H1 (cell line): ENCODE measurements at regions not wholly inside any gene's neighbourhood (a gene's known extent, or its start where the extent isn't known, plus 50 kb on each side); places are given as distances from the start of the nearest gene placed in this dataset.

Source experiments
- CBX5 ChIP-seq: fragments of 300-800, 300-1000 bp; sonication (generic); IDR thresholded peaks from 2 replicates; pipeline ENCODE4 v1.7.1; 2016; ENCODE audit warnings: antibody characterized with exemption, low read length, low read depth
- RAD21 ChIP-seq, 2 experiments: IDR thresholded peaks in 1 of 2; conservative IDR thresholded peaks in 1 of 2; 2 replicates each; pipeline ENCODE4 v1.6.1; 2011; ENCODE audit warnings: low read depth in 2 of 2, low read length in 2 of 2, improper control_type of control experiment in 1 of 2, inconsistent platforms in 1 of 2, mild to moderate bottlenecking in 1 of 2, moderate library complexity in 1 of 2
- TF ChIP-seq, protein P1 (sequence below): IDR thresholded peaks from 2 replicates; pipeline ENCODE4 v1.6.1; 2012; ENCODE audit warnings: inconsistent platforms
- TF ChIP-seq, protein P2 (sequence below), 3 experiments: IDR thresholded peaks; 1 replicate in 2 of 3; 2 replicates in 1 of 3; pipeline versions ENCODE4 v1.5.1 to v1.6.1; 2011; ENCODE audit warnings: low read length in 3 of 3, mild to moderate bottlenecking in 3 of 3, inconsistent platforms in 2 of 3, low read depth in 1 of 3, moderate library complexity in 1 of 3; ENCODE audit not compliant: insufficient read depth in 1 of 3; ENCODE audit errors: control extremely low read depth in 1 of 3

- TF ChIP-seq CBX5: no peak
- TF ChIP-seq, protein P1, sequence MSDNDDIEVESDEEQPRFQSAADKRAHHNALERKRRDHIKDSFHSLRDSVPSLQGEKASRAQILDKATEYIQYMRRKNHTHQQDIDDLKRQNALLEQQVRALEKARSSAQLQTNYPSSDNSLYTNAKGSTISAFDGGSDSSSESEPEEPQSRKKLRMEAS: no peak
- TF ChIP-seq RAD21 (IDR thresholded peaks at IDR 0.05 in 1 of 2, conservative IDR thresholded peaks at IDR 0.05 in 1 of 2; ENCODE audit: low read depth in 2 of 2, low read length in 2 of 2): no peak
- TF ChIP-seq, protein P2, sequence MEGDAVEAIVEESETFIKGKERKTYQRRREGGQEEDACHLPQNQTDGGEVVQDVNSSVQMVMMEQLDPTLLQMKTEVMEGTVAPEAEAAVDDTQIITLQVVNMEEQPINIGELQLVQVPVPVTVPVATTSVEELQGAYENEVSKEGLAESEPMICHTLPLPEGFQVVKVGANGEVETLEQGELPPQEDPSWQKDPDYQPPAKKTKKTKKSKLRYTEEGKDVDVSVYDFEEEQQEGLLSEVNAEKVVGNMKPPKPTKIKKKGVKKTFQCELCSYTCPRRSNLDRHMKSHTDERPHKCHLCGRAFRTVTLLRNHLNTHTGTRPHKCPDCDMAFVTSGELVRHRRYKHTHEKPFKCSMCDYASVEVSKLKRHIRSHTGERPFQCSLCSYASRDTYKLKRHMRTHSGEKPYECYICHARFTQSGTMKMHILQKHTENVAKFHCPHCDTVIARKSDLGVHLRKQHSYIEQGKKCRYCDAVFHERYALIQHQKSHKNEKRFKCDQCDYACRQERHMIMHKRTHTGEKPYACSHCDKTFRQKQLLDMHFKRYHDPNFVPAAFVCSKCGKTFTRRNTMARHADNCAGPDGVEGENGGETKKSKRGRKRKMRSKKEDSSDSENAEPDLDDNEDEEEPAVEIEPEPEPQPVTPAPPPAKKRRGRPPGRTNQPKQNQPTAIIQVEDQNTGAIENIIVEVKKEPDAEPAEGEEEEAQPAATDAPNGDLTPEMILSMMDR (IDR thresholded peaks at IDR 0.05; ENCODE audit: control extremely low read depth in 1 of 3, insufficient read depth in 1 of 3, low read depth in 1 of 3, low read length in 3 of 3): no peak
Measured at GRCh38 chr10:62648921-62649320, 155.6 kb upstream of the ADO start.
